SK-N-SH (cell line): ENCODE measurements at regions not wholly inside any gene's neighbourhood (a gene's known extent, or its start where the extent isn't known, plus 50 kb on each side); places are given as distances from the start of the nearest gene placed in this dataset.

Experiments used
- CTCF ChIP-seq: fragments of 200-600 bp; sonication (generic); IDR thresholded peaks from 2 replicates; pipeline ENCODE4 v1.6.1; 2017; ENCODE audit warnings: antibody characterized with exemption, mild to moderate bottlenecking, moderate library complexity
- IRF3 ChIP-seq: fragments of 150-350 bp; IDR thresholded peaks from 2 replicates; pipeline ENCODE4 v1.6.1; 2016; ENCODE audit warnings: mild to moderate bottlenecking, low read depth, low read length
- MAX ChIP-seq: IDR thresholded peaks from 2 replicates; pipeline ENCODE4 v1.4.0; 2012; ENCODE audit warnings: low read depth
- POLR2AphosphoS5 ChIP-seq: IDR thresholded peaks from 2 replicates; pipeline ENCODE4 v1.6.1; 2012; ENCODE audit warnings: low read depth, low read length
- USF2 ChIP-seq: fragments of 150-350 bp; IDR thresholded peaks from 2 replicates; pipeline ENCODE4 v1.6.1; 2017; ENCODE audit warnings: antibody characterized with exemption, low read length, low read depth, borderline replicate concordance

GRCh38 chr2:235314371-235314930, 179.4 kb upstream of the AGAP1 start:
- no peak for TF ChIP-seq POLR2AphosphoS5
- TF ChIP-seq CTCF, result no peak
- TF ChIP-seq USF2, result no peak
- TF ChIP-seq MAX, result no peak
- no peak for TF ChIP-seq IRF3
